ENCODE measurements at regions not wholly inside any gene's neighbourhood (a gene's known extent, or its start where the extent isn't known, plus 50 kb on each side); places are given as distances from the start of the nearest gene placed in this dataset.

- TF ChIP-seq POLR2AphosphoS5 (IDR thresholded peaks at IDR 0.05), result no peak
- no peak for TF ChIP-seq CTCF (IDR thresholded peaks at IDR 0.05)
- TF ChIP-seq POLR2A (IDR thresholded peaks at IDR 0.05), result no peak
Observed at GRCh38 chr10:78798976-78799730, 269.6 kb upstream of the ZMIZ1 start.
